GM19468 (cell line): ENCODE measurements at regions not wholly inside any gene's neighbourhood (a gene's known extent, or its start where the extent isn't known, plus 50 kb on each side); places are given as distances from the start of the nearest gene placed in this dataset.
"Not testable (repeated sequence)": the region's sequence is repeated elsewhere in the genome, so short reads cannot be mapped to it uniquely, and the experiment has no call there.

Source experiments
- ATAC-seq: cut with Tn5 transposase; IDR thresholded peaks from one replicate; pipeline ENCODE4 v1.9.1; 2021; ENCODE audit warnings: mild to moderate bottlenecking, moderate library complexity, moderate number of reproducible peaks; ENCODE audit not compliant: unreplicated experiment; ENCODE audit errors: extremely low read depth

DNA sequence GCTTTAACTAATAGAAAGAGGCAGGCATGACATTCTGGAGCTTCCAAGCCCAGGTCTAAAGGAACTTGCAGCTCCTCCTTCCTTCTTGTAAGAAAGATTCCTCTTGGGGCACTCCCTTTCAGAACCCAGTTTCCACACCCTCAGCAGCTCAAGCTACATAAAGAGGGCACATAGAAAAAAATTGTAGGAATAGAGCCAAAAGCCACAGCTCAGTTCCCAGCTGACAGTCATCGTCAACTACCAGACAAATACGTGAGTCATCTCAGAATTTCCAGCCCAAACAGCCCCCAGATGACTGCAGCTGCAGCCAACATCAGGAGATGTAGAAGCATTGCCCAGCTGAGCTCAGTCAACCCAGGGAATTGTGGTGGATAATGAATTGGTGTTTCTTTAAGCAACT lies 349.8 kb upstream of the ARID1B start:
- ATAC-seq = no peak

DNA sequence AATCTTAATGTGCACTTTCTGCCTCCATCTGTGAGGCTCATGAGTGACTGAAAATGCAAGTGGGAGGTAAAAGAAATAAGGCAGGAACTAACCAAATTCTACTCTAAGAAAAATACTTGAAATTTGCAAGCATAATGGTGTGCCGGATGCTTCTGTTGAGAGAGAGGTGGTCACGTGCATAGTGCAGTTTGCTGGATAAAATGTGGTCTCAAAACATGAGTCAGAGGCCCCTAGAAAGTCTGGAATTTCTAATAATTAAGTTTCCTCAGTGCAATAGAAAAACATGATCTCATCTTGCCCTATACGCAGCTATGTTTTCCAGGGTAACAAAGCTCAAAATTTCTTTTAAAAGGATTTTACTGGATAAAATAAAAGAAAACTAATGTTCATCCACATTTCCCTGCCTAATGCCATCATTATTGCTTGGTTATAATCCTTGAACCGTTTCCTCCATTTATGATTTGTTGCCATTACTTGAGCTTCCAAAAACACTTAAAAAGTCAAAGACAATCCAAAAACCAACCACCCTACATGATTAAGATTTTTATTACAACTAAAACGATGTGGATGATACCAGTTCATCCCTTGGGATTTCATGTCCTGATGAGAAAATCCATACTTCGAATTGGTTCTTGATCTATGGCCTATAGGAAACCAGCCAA lies 351.7 kb upstream of the ARID1B start:
- no peak for ATAC-seq

- no peak for ATAC-seq
Measured at GRCh38 chr6:156423829-156424228, 353.3 kb upstream of the ARID1B start.

GRCh38 chr6:156423075-156423474 lies 354.1 kb upstream of the ARID1B start:
- ATAC-seq = no peak

- no peak for ATAC-seq
Measured at GRCh38 chr6:156421933-156422332, 355.2 kb upstream of the ARID1B start.

- ATAC-seq = not testable (repeated sequence)
Measured at GRCh38 chr6:156421301-156421700, 355.9 kb upstream of the ARID1B start.

- ATAC-seq = no peak
Measured at GRCh38 chr6:156420172-156420993, 356.8 kb upstream of the ARID1B start.

DNA sequence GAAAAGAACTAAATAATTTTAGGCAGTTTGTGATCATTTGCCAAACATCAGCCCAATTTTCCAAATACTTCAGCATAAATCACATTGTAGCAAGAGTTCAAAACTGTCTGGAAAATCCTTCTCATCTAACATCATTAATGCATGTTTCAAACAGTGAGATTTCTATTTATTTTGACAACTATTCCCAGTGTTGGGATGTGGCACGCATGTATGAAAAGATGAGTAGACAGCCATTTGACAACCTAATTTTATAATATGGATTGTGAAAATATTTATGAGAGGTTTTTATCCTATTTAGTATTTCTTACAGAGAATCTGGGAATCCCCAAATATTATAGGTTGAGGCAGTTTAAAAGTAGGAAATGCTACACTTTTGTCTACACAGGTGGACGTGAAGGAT lies 357.6 kb upstream of the ARID1B start:
- ATAC-seq = no peak

DNA sequence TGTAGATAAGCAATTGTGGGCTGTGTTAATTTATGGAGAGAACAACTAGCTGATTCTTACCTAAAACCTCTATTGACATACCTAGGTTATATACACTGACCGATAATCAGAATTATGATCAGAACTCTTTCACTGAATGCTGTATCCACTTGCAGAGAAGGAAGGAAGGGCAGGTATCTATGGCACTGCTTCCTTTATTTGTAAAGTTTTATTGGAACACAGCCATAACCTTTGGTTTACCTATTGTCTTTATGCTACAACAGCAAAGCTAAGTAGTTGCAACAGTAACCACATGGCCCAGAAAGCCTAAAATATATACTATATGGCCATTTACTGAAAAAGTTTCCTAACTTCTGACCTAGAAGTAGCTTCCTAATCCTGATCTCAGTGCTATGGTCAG lies 358.9 kb upstream of the ARID1B start:
- ATAC-seq = no peak

DNA sequence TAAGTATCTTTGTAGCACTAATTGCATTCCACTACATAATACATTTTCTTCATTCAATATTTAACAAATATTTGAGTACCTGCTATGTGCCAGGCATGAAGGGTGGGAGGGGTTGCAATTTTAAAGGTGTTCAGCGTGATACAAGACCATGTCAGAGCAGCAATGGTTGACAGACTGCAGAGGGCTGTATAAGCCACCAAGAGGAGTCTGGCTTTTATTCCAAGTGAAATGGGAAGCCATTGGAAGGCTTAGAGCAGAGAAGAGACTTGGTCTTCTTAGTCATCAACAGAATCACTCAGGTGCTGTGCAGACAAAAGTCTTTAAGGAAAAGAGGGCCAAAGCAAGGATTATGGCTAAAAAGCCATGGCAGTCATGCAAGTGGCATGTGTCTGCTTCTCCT lies 360.8 kb upstream of the ARID1B start:
- no peak for ATAC-seq

GRCh38 chr6:156413154-156413553 lies 364.0 kb upstream of the ARID1B start:
- ATAC-seq = no peak

- ATAC-seq = no peak
Measured at GRCh38 chr6:156410649-156411048, 366.5 kb upstream of the ARID1B start.

GRCh38 chr6:156408655-156409054 lies 368.5 kb upstream of the ARID1B start:
- ATAC-seq = no peak

GRCh38 chr6:156407334-156407733 lies 369.8 kb upstream of the ARID1B start:
- ATAC-seq = no peak

GRCh38 chr6:156406688-156407087 lies 370.5 kb upstream of the ARID1B start:
- ATAC-seq = no peak

DNA sequence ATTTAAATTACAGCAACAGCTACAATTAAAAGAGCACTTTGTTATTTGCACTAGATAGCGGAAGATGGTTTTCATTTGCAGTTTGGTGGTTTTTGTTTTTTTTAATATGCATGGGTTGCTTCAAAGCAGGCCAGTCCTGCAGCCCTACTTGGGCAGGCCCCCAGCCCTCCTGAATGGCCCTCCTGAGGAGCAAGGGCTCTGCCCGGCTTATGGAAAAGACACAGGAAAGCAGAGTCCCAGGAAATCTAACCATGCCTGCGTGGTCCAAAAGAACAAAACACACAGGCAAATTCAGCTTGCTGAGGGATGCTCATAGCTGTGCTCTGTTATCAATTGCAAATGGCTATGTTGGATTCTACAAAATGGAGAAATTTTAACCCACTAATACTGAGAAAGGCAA lies 371.1 kb upstream of the ARID1B start:
- ATAC-seq = no peak

DNA sequence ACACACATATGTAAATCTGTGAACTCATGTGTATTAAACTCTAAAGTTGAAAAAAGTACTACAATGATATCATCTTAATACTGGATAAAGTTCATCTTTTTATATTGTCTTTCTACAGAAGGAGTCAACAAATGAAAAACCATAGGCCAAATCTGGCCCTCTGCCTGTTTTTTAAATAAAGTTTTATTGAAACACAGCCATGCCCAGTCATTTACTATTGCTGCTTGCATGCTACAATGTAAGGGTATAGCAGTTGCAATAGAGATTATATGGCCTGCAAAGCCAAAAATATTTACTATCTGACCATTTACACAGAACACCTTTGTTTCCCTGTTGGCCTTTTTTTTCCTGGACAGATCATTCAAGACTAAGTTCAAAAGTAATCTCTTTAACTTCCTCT lies 374.6 kb upstream of the ARID1B start:
- ATAC-seq = no peak

DNA sequence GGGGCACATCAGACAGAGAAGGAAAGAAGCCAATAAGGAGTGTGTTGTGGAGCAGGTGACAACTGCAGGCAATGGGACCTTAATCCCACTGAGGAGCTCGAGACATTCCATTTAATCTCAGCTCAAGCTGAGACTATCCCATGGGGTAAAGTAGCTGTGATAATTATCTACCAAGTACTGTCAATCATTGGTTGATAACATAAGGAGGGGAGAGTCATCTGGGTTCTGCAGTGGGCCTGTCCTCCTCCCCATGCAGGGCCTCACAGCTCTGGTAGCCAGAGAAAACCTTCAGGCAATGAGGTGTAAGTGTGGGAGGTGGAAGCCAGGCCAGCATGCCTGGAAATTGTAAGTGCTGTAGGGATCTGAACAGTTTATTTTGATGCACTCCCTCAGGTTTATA lies 375.0 kb upstream of the ARID1B start:
- ATAC-seq = no peak

DNA sequence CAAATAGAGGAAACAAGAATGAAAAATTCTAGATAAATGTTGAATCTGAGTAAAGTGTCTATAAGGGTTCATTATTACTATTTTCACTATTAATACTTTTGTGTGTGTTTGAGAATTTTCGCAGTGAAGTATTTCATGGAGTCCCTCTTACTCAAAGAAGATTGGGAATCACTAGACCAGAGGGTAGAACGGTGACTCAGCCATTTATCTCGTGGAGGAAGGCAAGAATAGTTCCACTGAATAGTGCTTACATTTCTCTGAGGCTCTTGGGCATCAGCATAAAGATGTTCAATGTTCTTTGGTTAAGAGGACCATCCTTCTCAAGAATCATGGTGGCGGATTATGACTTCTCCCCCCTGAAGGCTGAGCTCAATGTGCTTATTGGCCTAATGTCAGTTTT lies 376.7 kb upstream of the ARID1B start:
- ATAC-seq = no peak

GRCh38 chr6:156398966-156399365 lies 378.2 kb upstream of the ARID1B start:
- ATAC-seq = no peak

GRCh38 chr6:156398371-156398770 lies 378.8 kb upstream of the ARID1B start:
- ATAC-seq = no peak
